ENCODE measurements at regions not wholly inside any gene's neighbourhood (a gene's known extent, or its start where the extent isn't known, plus 50 kb on each side); places are given as distances from the start of the nearest gene placed in this dataset.

- TF ChIP-seq, protein P1, sequence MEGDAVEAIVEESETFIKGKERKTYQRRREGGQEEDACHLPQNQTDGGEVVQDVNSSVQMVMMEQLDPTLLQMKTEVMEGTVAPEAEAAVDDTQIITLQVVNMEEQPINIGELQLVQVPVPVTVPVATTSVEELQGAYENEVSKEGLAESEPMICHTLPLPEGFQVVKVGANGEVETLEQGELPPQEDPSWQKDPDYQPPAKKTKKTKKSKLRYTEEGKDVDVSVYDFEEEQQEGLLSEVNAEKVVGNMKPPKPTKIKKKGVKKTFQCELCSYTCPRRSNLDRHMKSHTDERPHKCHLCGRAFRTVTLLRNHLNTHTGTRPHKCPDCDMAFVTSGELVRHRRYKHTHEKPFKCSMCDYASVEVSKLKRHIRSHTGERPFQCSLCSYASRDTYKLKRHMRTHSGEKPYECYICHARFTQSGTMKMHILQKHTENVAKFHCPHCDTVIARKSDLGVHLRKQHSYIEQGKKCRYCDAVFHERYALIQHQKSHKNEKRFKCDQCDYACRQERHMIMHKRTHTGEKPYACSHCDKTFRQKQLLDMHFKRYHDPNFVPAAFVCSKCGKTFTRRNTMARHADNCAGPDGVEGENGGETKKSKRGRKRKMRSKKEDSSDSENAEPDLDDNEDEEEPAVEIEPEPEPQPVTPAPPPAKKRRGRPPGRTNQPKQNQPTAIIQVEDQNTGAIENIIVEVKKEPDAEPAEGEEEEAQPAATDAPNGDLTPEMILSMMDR (IDR thresholded peaks at IDR 0.05): no peak
- TF ChIP-seq POLR2AphosphoS5 (IDR thresholded peaks at IDR 0.05) (no peak), POLR2A (IDR thresholded peaks at IDR 0.05) (no peak), EP300 (IDR thresholded peaks at IDR 0.05) (no peak)
Observed at GRCh38 chrX:6293716-6294115, 65.0 kb upstream of the NLGN4X start.
